ENCODE measurements at regions not wholly inside any gene's neighbourhood (a gene's known extent, or its start where the extent isn't known, plus 50 kb on each side); places are given as distances from the start of the nearest gene placed in this dataset.
"Not testable (repeated sequence)": the region's sequence is repeated elsewhere in the genome, so short reads cannot be mapped to it uniquely, and the experiment has no call there.

DNA sequence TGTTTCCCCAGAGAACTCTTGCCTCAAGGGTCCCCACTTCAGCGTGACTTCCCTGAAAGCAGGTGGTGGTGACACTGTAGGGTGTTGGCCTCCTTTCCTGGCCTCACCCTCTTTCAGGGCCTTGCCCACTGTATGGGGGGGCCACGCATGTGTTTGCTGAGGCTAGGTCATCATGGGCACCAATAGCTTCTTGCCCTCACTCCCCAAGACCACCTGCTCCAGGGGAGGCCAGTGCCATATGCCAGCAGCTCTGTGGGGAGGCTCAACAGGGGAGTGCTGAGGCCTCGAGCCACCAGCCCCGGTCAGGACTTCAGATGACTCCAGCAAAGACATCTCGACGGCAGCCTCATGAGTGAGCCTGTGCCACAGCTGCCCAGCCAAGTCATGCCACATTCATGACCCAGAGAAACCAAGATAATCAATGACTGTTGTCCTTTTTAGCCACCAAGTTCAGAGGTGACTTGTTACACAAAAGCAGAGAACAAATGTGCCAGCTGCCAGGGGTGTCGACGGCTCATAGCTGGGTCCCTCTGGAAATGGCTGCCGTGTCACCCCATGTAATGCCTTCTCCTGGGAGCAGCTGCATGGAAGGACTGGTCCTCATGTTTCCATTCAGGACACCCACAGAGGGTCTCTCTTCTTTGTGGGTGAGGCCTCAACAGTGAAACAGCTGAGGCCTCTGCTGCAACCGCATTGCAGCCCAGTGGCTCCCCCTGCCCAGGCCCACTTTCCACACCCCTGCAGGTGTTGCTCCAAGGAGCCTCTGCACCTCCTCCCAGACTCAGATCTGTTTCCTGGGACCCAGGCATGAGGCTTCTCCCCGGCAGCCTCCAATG, 162.2 kb downstream of the LAT start:
- not testable (repeated sequence) for TF ChIP-seq CTCF (IDR thresholded peaks at IDR 0.05 in 2 of 3, conservative IDR thresholded peaks at IDR 0.05 in 1 of 3; ENCODE audit: insufficient read depth in 2 of 3, low read depth in 1 of 3, low read length in 3 of 3); PRPF4 (IDR thresholded peaks at IDR 0.05; ENCODE audit: insufficient read depth, low read depth, low read length, poor library complexity, severe bottlenecking)

Measured in K562 (cell line).